Peyer's patch (tissue), 4 donors: ENCODE measurements at regions not wholly inside any gene's neighbourhood (a gene's known extent, or its start where the extent isn't known, plus 50 kb on each side); places are given as distances from the start of the nearest gene placed in this dataset.

ENCODE experiments used
- DNase-seq, 3 donors: peaks; one replicate each; pipeline ENCODE4 v3.0.0-alpha.2; 2017 to 2019
- H3K27ac ChIP-seq, 4 donors: fragments of 200-600 bp; sonication (generic); one replicate each; pipeline ENCODE4 v1.5.1; 2016 to 2019
- H3K27me3 ChIP-seq, 2 donors: fragments of 200-600 bp; sonication (generic); one replicate each; pipeline ENCODE4 v1.5.1; 2019
- H3K36me3 ChIP-seq, 3 donors: fragments of 200-600 bp; sonication (generic); one replicate each; pipeline ENCODE4 v1.5.1; 2016 to 2019
- H3K4me1 ChIP-seq, 4 donors: fragments of 200-600 bp; sonication (generic); one replicate each; pipeline ENCODE4 v1.5.1; 2016 to 2019
- H3K4me3 ChIP-seq, 4 donors: fragments of 200-600 bp; sonication (generic); 1 replicate in 3 of 4; 2 replicates in 1 of 4; pipeline ENCODE4 v1.5.1; 2016 to 2019; ENCODE audit warnings: mild to moderate bottlenecking in 1 of 4
- H3K9me3 ChIP-seq, 4 donors: fragments of 200-600 bp; sonication (generic); one replicate each; pipeline ENCODE4 v1.5.1; 2016 to 2019; ENCODE audit warnings: mild to moderate bottlenecking in 1 of 4
- CTCF ChIP-seq, 6 experiments: fragments of 450-650 bp in 4 of 6; fragments of 200-600 bp in 2 of 6; sonication (generic) in 1 of 6; IDR thresholded peaks; one replicate each; pipeline ENCODE4 v1.5.1; 2017 to 2019; ENCODE audit warnings: antibody characterized with exemption in 6 of 6, mild to moderate bottlenecking in 3 of 6, moderate library complexity in 1 of 6
- POLR2A ChIP-seq, 2 donors: fragments of 450-650 bp; IDR thresholded peaks; one replicate each; pipeline ENCODE4 v1.5.1; 2017; ENCODE audit warnings: antibody characterized with exemption in 2 of 2, mild to moderate bottlenecking in 2 of 2, moderate library complexity in 2 of 2

DNA sequence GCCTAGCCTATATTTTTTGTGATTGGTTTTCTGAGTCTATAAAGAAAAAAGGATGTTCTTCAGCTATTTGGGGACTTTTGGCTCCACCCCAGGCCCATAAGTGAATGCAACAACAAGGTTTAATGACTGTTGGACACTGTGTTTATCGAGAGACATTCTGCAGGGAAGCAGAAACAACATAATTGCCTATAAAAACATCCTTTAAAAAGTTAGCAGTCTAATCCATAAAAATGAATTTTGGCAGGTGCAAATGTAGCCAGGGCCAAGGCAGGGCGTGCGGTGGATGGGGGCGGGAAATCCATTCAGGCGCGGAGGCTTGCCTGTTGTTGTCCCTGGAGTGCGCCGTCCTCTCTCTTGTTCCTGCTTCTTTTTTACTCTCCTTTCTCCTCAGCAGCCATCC, 99.3 kb downstream of the PAX1 start:
- Histone ChIP-seq H3K4me1 (no peaks in the 10 kb centered on the region), H3K27ac (no peak overlapping the region), H3K36me3 (no peaks in the 10 kb centered on the region), H3K9me3 (no peaks in the 10 kb centered on the region), H3K27me3 (no peaks in the 10 kb centered on the region), H3K4me3 (no peak overlapping the region)
- no peak for DNase-seq
- TF ChIP-seq POLR2A (IDR thresholded peaks at IDR 0.05) (no peak), CTCF (IDR thresholded peaks at IDR 0.05) (no peak)

GRCh38 chr20:21801193-21801592, 95.7 kb downstream of the PAX1 start:
- Histone ChIP-seq H3K36me3 (no peaks in the 10 kb centered on the region), H3K4me3 (no peak overlapping the region), H3K27ac (no peak overlapping the region), H3K9me3 (no peaks in the 10 kb centered on the region), H3K27me3 (no peaks in the 10 kb centered on the region), H3K4me1 (no peaks in the 10 kb centered on the region)
- TF ChIP-seq CTCF (IDR thresholded peaks at IDR 0.05) (no peak), POLR2A (IDR thresholded peaks at IDR 0.05) (no peak)
- DNase-seq = no peak

DNA sequence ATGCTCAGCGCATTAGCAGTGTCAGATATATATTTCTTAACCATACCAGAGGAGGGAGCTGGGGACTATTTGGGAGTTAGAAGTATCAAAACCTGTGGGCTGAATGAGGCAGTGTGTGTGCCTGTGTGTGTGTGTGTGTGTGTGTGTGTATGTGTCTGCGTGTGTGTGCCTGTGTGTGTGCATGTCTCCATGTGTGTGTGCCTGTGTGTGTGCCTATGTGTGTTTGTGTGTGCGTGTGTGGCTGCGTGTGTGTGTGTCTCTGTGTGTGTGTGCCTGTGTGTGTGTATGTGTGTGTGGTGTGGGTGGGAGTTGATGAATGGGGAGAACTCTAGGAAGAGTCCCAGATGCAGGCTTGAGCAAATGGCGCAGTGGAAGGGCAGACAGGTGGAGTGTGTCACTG, 92.9 kb downstream of the PAX1 start:
- no peak for TF ChIP-seq CTCF (IDR thresholded peaks at IDR 0.05)
- TF ChIP-seq POLR2A (IDR thresholded peaks at IDR 0.05) = no peak

GRCh38 chr20:21796059-21796458, 90.6 kb downstream of the PAX1 start:
- H3K27ac ChIP-seq = no peak overlapping the region
- no peaks in the 10 kb centered on the region for H3K27me3 ChIP-seq
- H3K4me1 ChIP-seq = no peaks in the 10 kb centered on the region
- no peak overlapping the region for H3K4me3 ChIP-seq
- TF ChIP-seq POLR2A (IDR thresholded peaks at IDR 0.05) = no peak
- peak in 1 of 6 experiments; percentile 4 for TF ChIP-seq CTCF (IDR thresholded peaks at IDR 0.05)
- DNase-seq = no peak
- H3K9me3 ChIP-seq = no peaks in the 10 kb centered on the region
- H3K36me3 ChIP-seq = no peaks in the 10 kb centered on the region

More for the DNA sequence above, 92.9 kb downstream of the PAX1 start:
- DNase-seq = no peak
- Histone ChIP-seq H3K36me3 (no peaks in the 10 kb centered on the region), H3K4me3 (no peak overlapping the region), H3K27me3 (no peaks in the 10 kb centered on the region), H3K9me3 (no peaks in the 10 kb centered on the region), H3K4me1 (no peaks in the 10 kb centered on the region), H3K27ac (no peak overlapping the region)

- Histone ChIP-seq H3K4me3 (no peak overlapping the region), H3K36me3 (no peaks in the 10 kb centered on the region), H3K9me3 (no peaks in the 10 kb centered on the region), H3K4me1 (no peaks in the 10 kb centered on the region), H3K27ac (no peak overlapping the region), H3K27me3 (no peaks in the 10 kb centered on the region)
- no peak for TF ChIP-seq POLR2A (IDR thresholded peaks at IDR 0.05)
- TF ChIP-seq CTCF (IDR thresholded peaks at IDR 0.05) = no peak
- DNase-seq = no peak
Observed at GRCh38 chr20:21788082-21788481, 82.6 kb downstream of the PAX1 start.

DNA sequence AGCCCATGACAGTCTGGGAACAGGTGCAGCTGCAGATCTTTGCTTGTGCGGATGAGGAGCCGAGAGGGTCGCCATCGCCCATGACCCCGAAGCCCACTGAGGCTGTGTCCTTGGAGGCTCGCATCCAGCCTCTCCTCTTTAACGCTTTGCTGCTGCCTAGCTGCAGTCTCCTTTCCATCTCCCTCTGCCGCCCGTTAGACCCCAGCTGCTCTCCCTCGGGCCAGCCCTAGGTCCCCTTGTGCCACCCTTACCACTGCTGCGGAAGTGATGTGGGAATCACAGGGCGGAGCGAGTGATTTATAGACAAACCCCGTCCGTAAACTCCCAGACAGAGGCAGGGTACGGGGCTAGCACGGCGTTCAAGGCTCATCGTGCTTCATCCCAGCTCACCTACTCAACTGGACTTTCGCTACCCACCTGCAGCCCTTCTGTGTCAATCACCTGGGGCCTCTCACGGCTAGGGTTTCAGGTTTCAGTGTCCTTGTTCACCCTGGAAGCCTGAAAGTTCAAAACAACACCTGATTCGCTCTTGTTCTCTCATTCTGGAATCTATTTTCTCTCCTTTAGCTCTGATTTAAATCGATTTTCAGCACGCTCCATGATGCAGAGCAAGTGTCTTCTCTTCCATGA, 76.1 kb downstream of the PAX1 start:
- no peaks in the 10 kb centered on the region for H3K4me1 ChIP-seq
- TF ChIP-seq POLR2A (IDR thresholded peaks at IDR 0.05) (no peak), CTCF (IDR thresholded peaks at IDR 0.05) (no peak)
- H3K27me3 ChIP-seq = no peaks in the 10 kb centered on the region
- no peaks in the 10 kb centered on the region for H3K9me3 ChIP-seq
- H3K27ac ChIP-seq = no peak overlapping the region
- H3K4me3 ChIP-seq = no peak overlapping the region
- no peak for DNase-seq
- H3K36me3 ChIP-seq = no peaks in the 10 kb centered on the region
